Stimulated activated effector memory CD8-positive, alpha-beta T cell treated with anti-CD3 and anti-CD28 coated beads, Interleukin-12 subunit alpha, Interleukin-12 subunit beta, amount 100 ng/mL, for 72 hours (primary cell): ENCODE measurements at regions not wholly inside any gene's neighbourhood (a gene's known extent, or its start where the extent isn't known, plus 50 kb on each side); places are given as distances from the start of the nearest gene placed in this dataset.

Experiments used
- ATAC-seq: fragments of 150-1000 bp; cut with Tn5 transposase; 2 replicates; pipeline ENCODE4 v1.10.0; 2021
- DNase-seq, 2 donors: peaks; one replicate each; pipeline ENCODE4 v3.0.0; 2021 to 2022; ENCODE audit warnings: low spot score in 2 of 2
- H3K27ac Mint-ChIP-seq: one replicate; pipeline ENCODE4 v1.8.0; 2022; ENCODE audit warnings: mild to moderate bottlenecking, mixed read lengths
- H3K36me3 Mint-ChIP-seq: one replicate; pipeline ENCODE4 v1.8.0; 2022; ENCODE audit warnings: mild to moderate bottlenecking, mixed read lengths
- H3K4me1 Mint-ChIP-seq: one replicate; pipeline ENCODE4 v1.8.0; 2022; ENCODE audit warnings: mixed read lengths
- H3K4me3 Mint-ChIP-seq: one replicate; pipeline ENCODE4 v1.8.0; 2022; ENCODE audit warnings: mild to moderate bottlenecking, mixed read lengths
- H3K9me3 Mint-ChIP-seq: one replicate; pipeline ENCODE4 v1.8.0; 2022; ENCODE audit warnings: mixed read lengths

DNA sequence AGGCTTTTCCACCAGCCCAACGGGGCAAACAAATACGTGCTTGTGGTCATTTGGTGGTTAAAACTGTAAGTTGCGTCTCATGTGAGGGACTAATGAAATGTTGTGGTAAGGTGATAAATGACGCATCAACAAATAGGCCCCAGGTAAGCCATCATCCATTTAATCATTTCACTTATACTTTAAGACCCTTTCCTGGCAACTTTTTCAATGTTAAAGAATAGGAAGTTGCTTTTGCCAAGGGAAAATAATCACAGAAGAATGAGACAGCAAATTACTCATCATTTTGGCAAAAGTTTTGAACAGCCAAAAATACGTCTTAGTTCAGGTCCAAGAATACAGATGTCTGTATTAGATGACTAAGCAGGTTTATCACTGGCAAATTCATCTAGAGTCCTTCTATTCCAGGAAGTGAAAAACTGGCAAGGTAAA lies 660.4 kb downstream of the SLITRK1 start:
- Mint-ChIP-seq H3K27ac (no peak overlapping the region), H3K4me1 (no peaks in the 10 kb centered on the region), H3K36me3 (no peaks in the 10 kb centered on the region), H3K9me3 (peaks cover 6% of the 10 kb centered on the region), H3K4me3 (no peak overlapping the region)
- no peak for DNase-seq
- ATAC-seq = no peak

- no peak overlapping the region for H3K4me3 Mint-ChIP-seq
- DNase-seq (no peak), ATAC-seq (no peak)
- no peaks in the 10 kb centered on the region for H3K4me1 Mint-ChIP-seq
- peaks cover 3% of the 10 kb centered on the region for H3K9me3 Mint-ChIP-seq
- no peak overlapping the region for H3K27ac Mint-ChIP-seq
- H3K36me3 Mint-ChIP-seq = no peaks in the 10 kb centered on the region
Observed at GRCh38 chr13:83221256-83221655, 661.0 kb downstream of the SLITRK1 start.

DNA sequence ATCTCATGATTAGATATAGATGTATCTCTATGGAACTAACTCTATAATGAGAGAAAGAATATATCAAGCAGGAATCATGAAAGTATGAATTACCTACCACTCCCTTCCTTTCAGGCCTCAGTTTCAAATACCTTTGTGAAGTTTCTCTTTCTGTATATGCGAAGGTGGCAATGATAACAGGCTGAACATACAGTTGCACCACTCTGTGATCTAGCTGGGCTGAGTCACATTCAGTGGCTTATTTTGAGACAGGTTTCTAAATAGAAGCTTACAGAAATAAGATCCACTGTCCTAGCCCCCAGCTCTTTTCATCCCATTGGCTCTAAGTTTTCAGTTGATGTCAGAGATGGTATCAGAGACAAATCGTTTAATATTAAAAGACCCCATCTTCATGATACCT lies 662.0 kb downstream of the SLITRK1 start:
- Mint-ChIP-seq H3K27ac (no peak overlapping the region), H3K4me1 (no peaks in the 10 kb centered on the region), H3K36me3 (no peaks in the 10 kb centered on the region), H3K4me3 (no peak overlapping the region), H3K9me3 (peaks cover 3% of the 10 kb centered on the region)
- DNase-seq (no peak), ATAC-seq (no peak)

GRCh38 chr13:83219832-83220231 lies 662.4 kb downstream of the SLITRK1 start:
- DNase-seq (no peak), ATAC-seq (no peak)
- no peak overlapping the region for H3K27ac Mint-ChIP-seq
- peaks cover 3% of the 10 kb centered on the region for H3K9me3 Mint-ChIP-seq
- H3K4me3 Mint-ChIP-seq = no peak overlapping the region
- H3K4me1 Mint-ChIP-seq = no peaks in the 10 kb centered on the region
- H3K36me3 Mint-ChIP-seq = no peaks in the 10 kb centered on the region

DNA sequence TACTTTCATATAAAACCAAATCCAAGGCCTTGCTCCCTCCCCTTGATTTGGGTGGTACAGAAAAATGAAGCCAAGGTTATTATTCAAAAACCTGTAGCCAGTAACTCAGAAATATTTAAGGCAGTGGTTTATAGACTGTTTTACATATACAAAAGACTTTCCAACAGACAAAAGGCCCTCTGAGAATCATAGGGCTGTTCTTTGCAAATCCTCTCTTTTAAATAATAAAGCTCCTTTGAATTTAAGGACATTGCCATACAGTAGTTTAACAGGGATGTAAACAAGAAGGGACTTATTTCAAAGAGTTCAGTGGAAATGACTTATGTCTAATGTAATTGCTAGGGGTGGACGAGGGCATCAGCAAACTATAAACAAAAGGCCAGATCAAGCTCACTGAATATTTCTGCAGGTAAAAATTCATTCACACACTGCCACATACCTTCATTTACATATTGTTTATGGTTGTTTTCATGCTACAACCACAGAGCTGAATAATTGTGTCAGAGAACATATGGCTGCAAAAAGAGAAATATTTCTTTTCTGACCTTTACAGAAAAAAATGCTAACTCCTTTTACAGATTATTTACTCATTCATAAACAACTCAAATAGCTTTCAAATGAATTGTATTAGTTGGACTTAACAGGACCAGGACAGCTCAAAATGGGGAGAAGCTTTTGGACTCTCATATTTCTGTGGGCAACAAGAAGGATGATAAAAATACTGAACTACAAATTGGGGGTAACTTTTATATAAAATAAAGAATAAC lies 665.6 kb downstream of the SLITRK1 start:
- Mint-ChIP-seq H3K27ac (no peak overlapping the region), H3K4me1 (no peaks in the 10 kb centered on the region), H3K36me3 (no peaks in the 10 kb centered on the region), H3K9me3 (peaks cover 2% of the 10 kb centered on the region), H3K4me3 (no peak overlapping the region)
- no peak for ATAC-seq
- DNase-seq = no peak

GRCh38 chr13:83215627-83216026 lies 666.6 kb downstream of the SLITRK1 start:
- no peak overlapping the region for H3K4me3 Mint-ChIP-seq
- DNase-seq = no peak
- no peak overlapping the region for H3K27ac Mint-ChIP-seq
- H3K9me3 Mint-ChIP-seq = peaks cover 7% of the 10 kb centered on the region
- H3K36me3 Mint-ChIP-seq = no peaks in the 10 kb centered on the region
- ATAC-seq = no peak
- no peaks in the 10 kb centered on the region for H3K4me1 Mint-ChIP-seq

DNA sequence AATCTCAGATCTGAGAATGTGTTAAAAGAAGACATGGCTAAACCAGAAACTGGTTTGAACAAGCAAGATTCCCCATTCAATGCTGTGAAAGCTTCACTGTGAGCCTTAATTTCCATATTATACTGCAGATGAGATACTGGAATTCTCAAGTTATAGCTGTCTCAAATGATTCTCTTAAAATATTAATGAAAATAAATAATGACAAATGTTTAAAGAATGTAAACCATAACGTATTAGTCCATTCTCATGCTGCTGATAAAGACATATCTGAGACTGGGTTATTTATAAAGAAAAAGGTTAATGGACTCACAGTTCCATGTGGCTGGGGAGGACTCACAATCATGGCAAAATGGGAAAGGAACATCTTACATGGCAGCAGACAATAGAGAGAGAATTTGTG lies 667.8 kb downstream of the SLITRK1 start:
- H3K4me3 Mint-ChIP-seq = no peak overlapping the region
- no peak for DNase-seq
- no peak overlapping the region for H3K27ac Mint-ChIP-seq
- H3K4me1 Mint-ChIP-seq = no peaks in the 10 kb centered on the region
- ATAC-seq = no peak
- peaks cover 14% of the 10 kb centered on the region for H3K9me3 Mint-ChIP-seq
- H3K36me3 Mint-ChIP-seq = no peaks in the 10 kb centered on the region

DNA sequence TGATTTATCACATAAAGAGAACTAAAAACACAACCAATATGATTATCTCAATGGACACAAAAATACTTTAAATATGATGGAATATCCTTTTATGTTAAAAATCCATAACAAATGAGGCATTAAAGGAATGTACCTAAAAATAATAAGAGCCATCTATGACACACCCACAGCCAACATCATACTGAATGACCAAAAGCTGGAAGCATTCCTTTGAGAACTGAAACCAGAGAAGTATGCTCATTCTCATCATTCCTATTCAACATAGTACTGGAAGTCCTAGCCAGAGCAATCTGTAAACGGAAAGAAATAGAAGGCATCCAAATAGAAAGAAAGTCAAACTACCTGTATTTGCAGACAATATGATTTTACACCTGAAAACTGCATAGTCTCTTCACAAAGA lies 671.0 kb downstream of the SLITRK1 start:
- Mint-ChIP-seq H3K4me1 (no peaks in the 10 kb centered on the region), H3K4me3 (no peak overlapping the region), H3K36me3 (no peaks in the 10 kb centered on the region), H3K9me3 (peaks cover 15% of the 10 kb centered on the region), H3K27ac (no peak overlapping the region)
- no peak for DNase-seq
- no peak for ATAC-seq

DNA sequence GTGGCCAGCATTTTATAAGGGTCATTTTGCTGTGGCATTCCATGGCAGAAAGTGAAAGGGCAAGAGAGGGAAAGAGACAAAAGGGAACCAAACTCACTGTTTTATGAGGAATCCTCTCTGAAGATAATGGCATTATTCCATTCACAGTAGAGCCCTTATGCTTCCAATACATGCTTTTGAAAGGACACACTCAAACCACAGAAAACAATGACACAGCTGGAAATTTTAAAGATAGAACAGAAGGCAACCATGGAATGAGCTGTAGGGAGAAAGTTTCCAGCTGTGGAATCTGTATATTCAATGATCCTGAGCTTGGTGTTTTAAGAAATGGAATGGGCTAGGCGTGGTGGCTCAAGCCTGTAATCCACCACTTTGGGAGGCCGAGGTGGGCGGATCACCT lies 677.4 kb downstream of the SLITRK1 start:
- Mint-ChIP-seq H3K27ac (no peak overlapping the region), H3K4me3 (no peak overlapping the region), H3K36me3 (no peaks in the 10 kb centered on the region), H3K9me3 (peaks cover 16% of the 10 kb centered on the region), H3K4me1 (no peaks in the 10 kb centered on the region)
- ATAC-seq (no peak), DNase-seq (no peak)

- H3K9me3 Mint-ChIP-seq = peaks cover 17% of the 10 kb centered on the region
- H3K4me3 Mint-ChIP-seq = no peak overlapping the region
Observed at GRCh38 chr13:83201506-83201905, 680.8 kb downstream of the SLITRK1 start.

DNA sequence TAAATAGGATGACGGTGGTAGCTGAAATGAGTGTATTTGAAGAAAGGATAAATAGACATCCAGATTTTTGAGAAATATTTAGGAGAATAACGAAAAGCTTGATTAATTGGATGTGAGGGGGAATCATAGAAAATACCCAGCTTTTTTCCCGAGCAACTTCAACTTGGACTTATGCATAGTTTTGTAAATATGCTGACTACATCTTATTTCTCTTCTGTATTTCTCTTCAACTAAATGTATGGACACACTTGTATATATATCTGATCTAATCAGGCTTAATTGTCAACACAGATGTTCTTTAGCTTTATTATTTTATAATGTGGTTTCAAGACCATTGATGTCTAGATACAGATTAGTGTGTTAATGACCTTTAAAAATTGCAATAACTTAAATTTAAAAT lies 685.0 kb downstream of the SLITRK1 start:
- H3K9me3 Mint-ChIP-seq = peaks cover 13% of the 10 kb centered on the region
- ATAC-seq = no peak
- no peaks in the 10 kb centered on the region for H3K4me1 Mint-ChIP-seq
- DNase-seq = no peak
- H3K4me3 Mint-ChIP-seq = no peak overlapping the region
- no peaks in the 10 kb centered on the region for H3K36me3 Mint-ChIP-seq
- no peak overlapping the region for H3K27ac Mint-ChIP-seq

More at GRCh38 chr13:83201506-83201905, 680.8 kb downstream of the SLITRK1 start:
- no peak for ATAC-seq
- Mint-ChIP-seq H3K36me3 (no peaks in the 10 kb centered on the region), H3K4me1 (no peaks in the 10 kb centered on the region), H3K27ac (no peak overlapping the region)
- no peak for DNase-seq

- ATAC-seq (no peak), DNase-seq (no peak)
- Mint-ChIP-seq H3K27ac (no peak overlapping the region), H3K4me1 (no peaks in the 10 kb centered on the region), H3K9me3 (peaks cover 19% of the 10 kb centered on the region), H3K36me3 (no peaks in the 10 kb centered on the region), H3K4me3 (no peak overlapping the region)
Observed at GRCh38 chr13:83190020-83190419, 692.3 kb downstream of the SLITRK1 start.

GRCh38 chr13:83184819-83185218 lies 697.5 kb downstream of the SLITRK1 start:
- no peak overlapping the region for H3K4me3 Mint-ChIP-seq
- H3K4me1 Mint-ChIP-seq = no peaks in the 10 kb centered on the region
- no peaks in the 10 kb centered on the region for H3K36me3 Mint-ChIP-seq
- no peak for DNase-seq
- no peak overlapping the region for H3K27ac Mint-ChIP-seq
- ATAC-seq = no peak
- peaks cover 12% of the 10 kb centered on the region for H3K9me3 Mint-ChIP-seq

- no peak for DNase-seq
- H3K27ac Mint-ChIP-seq = no peak overlapping the region
- no peaks in the 10 kb centered on the region for H3K36me3 Mint-ChIP-seq
- no peak for ATAC-seq
- no peaks in the 10 kb centered on the region for H3K4me1 Mint-ChIP-seq
- peaks cover 12% of the 10 kb centered on the region for H3K9me3 Mint-ChIP-seq
- no peak overlapping the region for H3K4me3 Mint-ChIP-seq
Observed at GRCh38 chr13:83184150-83184475, 698.2 kb downstream of the SLITRK1 start.

DNA sequence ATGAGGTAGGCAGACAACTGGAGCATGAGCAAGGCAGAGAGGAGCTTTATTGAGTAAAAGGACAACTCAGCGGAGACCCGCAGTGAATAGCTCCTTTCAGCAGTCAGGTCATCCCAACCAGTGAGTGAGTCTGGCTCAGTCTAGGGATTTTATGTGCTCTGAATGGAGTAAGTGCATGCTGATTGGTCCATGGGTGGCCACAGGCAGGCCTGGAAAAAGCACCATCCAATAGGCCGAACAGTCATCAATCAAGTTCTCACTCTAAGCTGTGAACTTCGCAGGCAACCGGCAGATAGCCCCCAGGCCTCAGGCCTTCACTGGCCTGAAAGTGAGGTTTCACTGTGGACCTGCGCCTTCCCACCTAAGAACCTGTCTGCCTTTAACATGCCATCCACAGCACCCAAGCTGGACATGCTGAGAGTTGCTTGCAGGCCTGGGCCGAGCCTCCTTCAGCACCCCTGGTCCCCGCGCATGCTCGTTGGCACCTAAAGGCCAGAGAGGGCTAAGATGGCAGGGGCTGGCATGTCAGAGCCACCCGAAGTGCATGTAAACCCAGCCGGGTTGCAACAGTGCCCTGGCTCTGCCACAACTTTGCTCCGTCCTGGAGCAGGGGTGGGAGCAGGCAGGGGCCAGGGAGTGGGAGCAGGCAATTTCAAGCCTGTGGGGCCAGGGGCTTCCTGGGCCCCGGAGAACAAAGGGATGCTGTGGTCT lies 698.7 kb downstream of the SLITRK1 start:
- DNase-seq (no peak), ATAC-seq (peak; percentile 51)
- no peak overlapping the region for H3K4me3 Mint-ChIP-seq
- no peak overlapping the region for H3K27ac Mint-ChIP-seq
- no peaks in the 10 kb centered on the region for H3K36me3 Mint-ChIP-seq
- peaks cover 12% of the 10 kb centered on the region for H3K9me3 Mint-ChIP-seq
- H3K4me1 Mint-ChIP-seq = no peaks in the 10 kb centered on the region

- Mint-ChIP-seq H3K36me3 (no peaks in the 10 kb centered on the region), H3K4me1 (no peaks in the 10 kb centered on the region), H3K4me3 (no peak overlapping the region), H3K27ac (no peak overlapping the region), H3K9me3 (peaks cover 12% of the 10 kb centered on the region)
- DNase-seq (no peak), ATAC-seq (peak; percentile 19)
Observed at GRCh38 chr13:83182845-83183244, 699.4 kb downstream of the SLITRK1 start.
